GM12878 (cell line): ENCODE measurements at regions not wholly inside any gene's neighbourhood (a gene's known extent, or its start where the extent isn't known, plus 50 kb on each side); places are given as distances from the start of the nearest gene placed in this dataset.

ENCODE experiments used
- ATAC-seq: fragments of 200-7000 bp; cut with Tn5 transposase; 3 replicates; pipeline ENCODE4 v1.9.1; 2020; ENCODE audit warnings: mild to moderate bottlenecking, moderate library complexity
- BruUV-seq: library from RNA; stranded (reverse); fragments of 400-500 nt; replicated peaks from 2 replicates; lab custom pipeline; 2021; lab: Mats Ljungman, UMichigan
- CTCF ChIA-PET: fragments of 300-600 bp; sonication (Branson Sonifier 250); formaldehyde crosslinking; extraction: SDS; loops from one replicate; lab custom pipeline; 2021; ENCODE audit warnings: inconsistent platforms; lab: Yijun Ruan, JAX
- POLR2A ChIA-PET: fragments of 350-600 bp; formaldehyde crosslinking; extraction: SDS; loops from one replicate; lab custom pipeline; 2021; ENCODE audit warnings: inconsistent platforms; lab: Charles Lee
- RAD21 ChIA-PET: fragments of 300-600 bp; sonication (Branson Sonifier 250); formaldehyde crosslinking; loops from one replicate; lab custom pipeline; 2023; ENCODE audit warnings: antibody characterized with exemption; ENCODE audit not compliant: unreplicated experiment; lab: Charles Lee
- SMC1A ChIA-PET: fragments of 300-600 bp; sonication (Branson Sonifier 250); formaldehyde crosslinking; loops from one replicate; lab custom pipeline; 2023; ENCODE audit not compliant: unreplicated experiment, uncharacterized antibody; lab: Charles Lee
- DNase-seq: peaks from one replicate; pipeline ENCODE4 v3.0.0-alpha.2; 2011; ENCODE audit warnings: low read depth, low spot score
- FAIRE-seq: peaks from 3 replicates; lab custom pipeline; 2011; peaks lifted over from hg19 to GRCh38; lab: Jason Lieb, UNC
- H2AFZ ChIP-seq: 2 replicates; pipeline ENCODE4 v1.6.0; 2011; ENCODE audit warnings: low read depth, low read length, control low read depth; ENCODE audit not compliant: control insufficient read depth
- H3K27ac ChIP-seq: 2 replicates; pipeline ENCODE4 v1.5.1; 2011; ENCODE audit warnings: control low read depth; ENCODE audit not compliant: control insufficient read depth, insufficient read depth
- H3K27me3 ChIP-seq, 2 experiments: replicated peaks in 1 of 2; 2 replicates each; pipeline versions ENCODE4 v1.6.0 to v1.6.1; 2011; ENCODE audit warnings: low read length in 1 of 2; ENCODE audit not compliant: control insufficient read depth in 2 of 2, insufficient read depth in 2 of 2
- H3K36me3 ChIP-seq, 2 experiments: 2 replicates each; pipeline ENCODE4 v1.5.1; 2011; ENCODE audit warnings: low read length in 1 of 2; ENCODE audit not compliant: control insufficient read depth in 2 of 2, insufficient read depth in 2 of 2
- H3K4me1 ChIP-seq: 2 replicates; pipeline ENCODE4 v1.6.1; 2011; ENCODE audit warnings: mild to moderate bottlenecking, low read length, moderate library complexity, mixed read lengths; ENCODE audit not compliant: control insufficient read depth, insufficient read depth
- H3K4me2 ChIP-seq: 2 replicates; pipeline ENCODE4 v1.6.0; 2011; ENCODE audit warnings: control low read depth; ENCODE audit not compliant: control insufficient read depth, insufficient read depth
- H3K4me3 ChIP-seq: fragments of 200-600 bp; sonication (generic); 2 replicates; pipeline ENCODE4 v1.5.1; 2016
- H3K79me2 ChIP-seq: 2 replicates; pipeline ENCODE4 v1.6.0; 2011; ENCODE audit warnings: low read length; ENCODE audit not compliant: control insufficient read depth, insufficient read depth
- H3K9ac ChIP-seq: 2 replicates; pipeline ENCODE4 v1.8.0; 2011; ENCODE audit warnings: low read length, control low read depth, mixed read lengths; ENCODE audit not compliant: control insufficient read depth, insufficient read depth
- H3K9me3 ChIP-seq: replicated peaks from 3 replicates; pipeline ENCODE4 v1.5.1; 2011; ENCODE audit warnings: mild to moderate bottlenecking, low read length; ENCODE audit not compliant: control insufficient read depth, insufficient read depth
- H4K20me1 ChIP-seq: 2 replicates; pipeline ENCODE4 v1.6.0; 2011; ENCODE audit not compliant: control insufficient read depth, insufficient read depth
- BRCA1 ChIP-seq: IDR thresholded peaks from 2 replicates; pipeline ENCODE4 v1.6.1; 2011; ENCODE audit warnings: low read depth, low read length, improper control_type of control experiment
- CBX3 ChIP-seq: fragments of 200-600 bp; sonication (generic); IDR thresholded peaks from 2 replicates; pipeline ENCODE4 v1.6.1; 2016; ENCODE audit warnings: low read depth, borderline replicate concordance
- ETV6 ChIP-seq, 2 experiments: fragments of 450-650 bp in 1 of 2; IDR thresholded peaks in 1 of 2; conservative IDR thresholded peaks in 1 of 2; 2 replicates each; pipeline ENCODE4 v1.6.1; 2014; ENCODE audit warnings: antibody characterized with exemption in 1 of 2, borderline replicate concordance in 1 of 2, low read depth in 1 of 2, mild to moderate bottlenecking in 1 of 2, moderate library complexity in 1 of 2
- NFYB ChIP-seq: IDR thresholded peaks from 2 replicates; pipeline ENCODE4 v1.6.1; 2011; ENCODE audit warnings: low read depth, mild to moderate bottlenecking, low read length, improper control_type of control experiment, moderate library complexity; ENCODE audit not compliant: insufficient read depth
- PAX8 ChIP-seq: fragments of 450-650 bp; IDR thresholded peaks from 2 replicates; pipeline ENCODE4 v1.6.1; 2017; ENCODE audit warnings: mild to moderate bottlenecking, moderate library complexity
- SIN3A ChIP-seq: IDR thresholded peaks from 2 replicates; pipeline ENCODE4 v1.6.1; 2012; ENCODE audit warnings: low read depth, low read length, improper control_type of control experiment
- SUPT20H ChIP-seq: IDR thresholded peaks from 2 replicates; pipeline ENCODE4 v1.6.1; 2011; ENCODE audit warnings: low read depth, mild to moderate bottlenecking, low read length, moderate library complexity, borderline replicate concordance; ENCODE audit not compliant: control insufficient read depth
- TCF7 ChIP-seq: IDR thresholded peaks from 2 replicates; pipeline ENCODE4 v1.6.1; 2014; ENCODE audit warnings: antibody characterized with exemption, borderline replicate concordance
- ZBED1 ChIP-seq: IDR thresholded peaks from 2 replicates; pipeline ENCODE4 v1.6.1; 2016; ENCODE audit warnings: borderline replicate concordance
- ZNF622 ChIP-seq: fragments of 450-650 bp; IDR thresholded peaks from 2 replicates; pipeline ENCODE4 v1.6.1; 2017; ENCODE audit warnings: mild to moderate bottlenecking, inconsistent platforms
- WGBS: methylation state at CpG from one replicate; pipeline ENCODE4 v1.1.6; 2016; ENCODE audit warnings: low lambda C conversion rate; ENCODE audit not compliant: insufficient replicate concordance, insufficient coverage; ENCODE audit errors: missing lambda C conversion rate; 5-methylcytosine and 5-hydroxymethylcytosine counted together
- in situ Hi-C: fragments of 300-500 bp; cut with MboI; formaldehyde crosslinking; loops from 9 replicates; pipeline ENCODE4 v1.14.3; 2018; ENCODE audit warnings: mixed read lengths
- intact Hi-C: fragments of 100-400 bp; cut with micrococcal nuclease; formaldehyde crosslinking; loops from one replicate; pipeline ENCODE4 v1.14.2; 2022; ENCODE audit not compliant: unreplicated experiment
- TF ChIP-seq, protein P1 (sequence below): fragments of 450-650 bp; formaldehyde crosslinking; IDR thresholded peaks from 2 replicates; pipeline ENCODE4 v1.5.0; 2022; ENCODE audit warnings: mild to moderate bottlenecking, missing genetic modification characterization
- TF ChIP-seq, protein P2 (sequence below): IDR thresholded peaks from 2 replicates; pipeline ENCODE4 v1.6.1; 2012; ENCODE audit warnings: low read depth, low read length, improper control_type of control experiment
- TF ChIP-seq, protein P3 (sequence below): fragments of 450-650 bp; IDR thresholded peaks from 2 replicates; pipeline ENCODE4 v1.6.1; 2017; ENCODE audit warnings: borderline replicate concordance

DNA sequence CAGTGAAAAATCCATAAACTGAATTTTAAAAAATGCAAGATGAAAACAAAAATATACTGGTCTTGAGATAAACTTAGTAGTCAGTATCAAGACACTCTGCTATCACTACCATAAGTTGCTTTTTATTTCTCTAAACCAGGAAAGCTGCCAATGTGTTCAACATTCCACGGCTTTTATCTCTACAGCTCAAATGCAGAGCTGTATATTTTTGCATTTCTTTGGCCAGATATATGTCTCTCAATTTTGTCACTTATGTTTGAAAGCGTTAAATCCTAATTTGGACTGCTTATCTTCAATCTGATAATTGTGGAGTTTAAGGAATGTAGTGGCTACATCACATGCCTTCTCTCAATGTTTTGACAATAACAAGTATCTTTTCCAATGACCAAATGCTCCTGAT lies 609.5 kb downstream of the EPHA4 start:
- RAD21 ChIA-PET, result no interaction called here
- SMC1A ChIA-PET, result no interaction called here
- no TSS peak for BruUV-seq

DNA sequence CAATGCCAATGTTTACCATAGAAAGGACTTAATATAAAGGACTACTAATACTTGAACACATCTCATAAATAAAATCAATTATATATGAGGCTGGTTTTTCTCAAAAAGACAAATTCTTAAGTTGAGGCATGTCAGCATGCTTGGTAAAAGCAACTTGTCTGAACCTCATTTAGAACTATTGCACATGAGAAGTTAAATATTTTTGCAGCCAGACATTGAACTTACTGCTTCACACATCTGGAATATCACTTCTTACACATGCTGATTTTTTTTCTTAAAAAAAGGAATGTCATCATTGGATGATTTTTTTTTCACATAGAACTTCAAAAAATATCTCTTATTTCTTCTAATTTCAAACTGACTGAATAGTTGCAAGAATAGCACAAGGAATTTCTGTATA lies 609.0 kb downstream of the EPHA4 start:
- no peak for DNase-seq
- no peaks in the 10 kb centered on the region for H3K4me1 ChIP-seq
- CTCF ChIA-PET, result no interaction called here
- no peak for FAIRE-seq
- intact Hi-C loops (no loop called here), in situ Hi-C loops (no loop called here)
- no peak overlapping the region for H3K27ac ChIP-seq
- H4K20me1 ChIP-seq, result no peaks in the 10 kb centered on the region
- no TSS peak for BruUV-seq
- H2AFZ ChIP-seq, result no peak overlapping the region
- RAD21 ChIA-PET, result no interaction called here
- no peaks in the 10 kb centered on the region for H3K27me3 ChIP-seq
- no peaks in the 10 kb centered on the region for H3K9me3 ChIP-seq
- POLR2A ChIA-PET, result no interaction called here
- no peak overlapping the region for H3K4me2 ChIP-seq
- H3K79me2 ChIP-seq, result no peaks in the 10 kb centered on the region
- SMC1A ChIA-PET, result no interaction called here
- no peaks in the 10 kb centered on the region for H3K36me3 ChIP-seq
- no peak overlapping the region for H3K4me3 ChIP-seq
- H3K9ac ChIP-seq, result no peak overlapping the region
- no peak for ATAC-seq
- TF ChIP-seq BRCA1 (no peak), PAX8 (no peak), SIN3A (no peak), ZBED1 (no peak), SUPT20H (no peak), ZNF622 (no peak), NFYB (no peak), TCF7 (no peak)
- TF ChIP-seq, protein P1, sequence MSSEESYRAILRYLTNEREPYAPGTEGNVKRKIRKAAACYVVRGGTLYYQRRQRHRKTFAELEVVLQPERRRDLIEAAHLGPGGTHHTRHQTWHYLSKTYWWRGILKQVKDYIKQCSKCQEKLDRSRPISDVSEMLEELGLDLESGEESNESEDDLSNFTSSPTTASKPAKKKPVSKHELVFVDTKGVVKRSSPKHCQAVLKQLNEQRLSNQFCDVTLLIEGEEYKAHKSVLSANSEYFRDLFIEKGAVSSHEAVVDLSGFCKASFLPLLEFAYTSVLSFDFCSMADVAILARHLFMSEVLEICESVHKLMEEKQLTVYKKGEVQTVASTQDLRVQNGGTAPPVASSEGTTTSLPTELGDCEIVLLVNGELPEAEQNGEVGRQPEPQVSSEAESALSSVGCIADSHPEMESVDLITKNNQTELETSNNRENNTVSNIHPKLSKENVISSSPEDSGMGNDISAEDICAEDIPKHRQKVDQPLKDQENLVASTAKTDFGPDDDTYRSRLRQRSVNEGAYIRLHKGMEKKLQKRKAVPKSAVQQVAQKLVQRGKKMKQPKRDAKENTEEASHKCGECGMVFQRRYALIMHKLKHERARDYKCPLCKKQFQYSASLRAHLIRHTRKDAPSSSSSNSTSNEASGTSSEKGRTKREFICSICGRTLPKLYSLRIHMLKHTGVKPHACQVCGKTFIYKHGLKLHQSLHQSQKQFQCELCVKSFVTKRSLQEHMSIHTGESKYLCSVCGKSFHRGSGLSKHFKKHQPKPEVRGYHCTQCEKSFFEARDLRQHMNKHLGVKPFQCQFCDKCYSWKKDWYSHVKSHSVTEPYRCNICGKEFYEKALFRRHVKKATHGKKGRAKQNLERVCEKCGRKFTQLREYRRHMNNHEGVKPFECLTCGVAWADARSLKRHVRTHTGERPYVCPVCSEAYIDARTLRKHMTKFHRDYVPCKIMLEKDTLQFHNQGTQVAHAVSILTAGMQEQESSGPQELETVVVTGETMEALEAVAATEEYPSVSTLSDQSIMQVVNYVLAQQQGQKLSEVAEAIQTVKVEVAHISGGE (CRISPR knock-in tag), result no peak
- TF ChIP-seq, protein P2, sequence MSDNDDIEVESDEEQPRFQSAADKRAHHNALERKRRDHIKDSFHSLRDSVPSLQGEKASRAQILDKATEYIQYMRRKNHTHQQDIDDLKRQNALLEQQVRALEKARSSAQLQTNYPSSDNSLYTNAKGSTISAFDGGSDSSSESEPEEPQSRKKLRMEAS, result no peak

More for the DNA sequence above, 609.5 kb downstream of the EPHA4 start:
- no peaks in the 10 kb centered on the region for H3K36me3 ChIP-seq
- no peak overlapping the region for H3K4me2 ChIP-seq
- WGBS, result 34% methylated on average over 2 of the region's 2 CpGs
- H3K9me3 ChIP-seq, result no peaks in the 10 kb centered on the region
- POLR2A ChIA-PET, result no interaction called here
- no peaks in the 10 kb centered on the region for H3K79me2 ChIP-seq
- TF ChIP-seq ZNF622, result no peak
- TF ChIP-seq ETV6 (conservative IDR thresholded peaks at IDR 0.05 in 1 of 2, IDR thresholded peaks at IDR 0.05 in 1 of 2; ENCODE audit: borderline replicate concordance in 1 of 2, low read depth in 1 of 2), result no peak
- TF ChIP-seq, protein P3, sequence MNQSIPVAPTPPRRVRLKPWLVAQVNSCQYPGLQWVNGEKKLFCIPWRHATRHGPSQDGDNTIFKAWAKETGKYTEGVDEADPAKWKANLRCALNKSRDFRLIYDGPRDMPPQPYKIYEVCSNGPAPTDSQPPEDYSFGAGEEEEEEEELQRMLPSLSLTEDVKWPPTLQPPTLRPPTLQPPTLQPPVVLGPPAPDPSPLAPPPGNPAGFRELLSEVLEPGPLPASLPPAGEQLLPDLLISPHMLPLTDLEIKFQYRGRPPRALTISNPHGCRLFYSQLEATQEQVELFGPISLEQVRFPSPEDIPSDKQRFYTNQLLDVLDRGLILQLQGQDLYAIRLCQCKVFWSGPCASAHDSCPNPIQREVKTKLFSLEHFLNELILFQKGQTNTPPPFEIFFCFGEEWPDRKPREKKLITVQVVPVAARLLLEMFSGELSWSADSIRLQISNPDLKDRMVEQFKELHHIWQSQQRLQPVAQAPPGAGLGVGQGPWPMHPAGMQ, result no peak
- no peak for TF ChIP-seq CBX3
- intact Hi-C loops, result no loop called here
- no peak for DNase-seq
- no peak overlapping the region for H3K27ac ChIP-seq
- H4K20me1 ChIP-seq, result no peaks in the 10 kb centered on the region
- H2AFZ ChIP-seq, result no peak overlapping the region
- CTCF ChIA-PET, result no interaction called here
- in situ Hi-C loops, result no loop called here
- no peaks in the 10 kb centered on the region for H3K4me1 ChIP-seq
- no peak overlapping the region; the same call in 1 of the 2 replicates for H3K4me3 ChIP-seq
- H3K27me3 ChIP-seq, result no peaks in the 10 kb centered on the region
- no peak for ATAC-seq
- no peak overlapping the region for H3K9ac ChIP-seq
- FAIRE-seq, result no peak
